Mesenteric fat pad (tissue), 1 donor: ENCODE measurements at regions not wholly inside any gene's neighbourhood (a gene's known extent, or its start where the extent isn't known, plus 50 kb on each side); places are given as distances from the start of the nearest gene placed in this dataset.
A peak's percentile ranks its signal among the peaks of the same experiment; 100 is the strongest.
"Not testable (repeated sequence)": the region's sequence is repeated elsewhere in the genome, so short reads cannot be mapped to it uniquely, and the experiment has no call there.

Experiments used
- DNase-seq: peaks from one replicate; pipeline ENCODE4 v3.0.0-alpha.2; 2020; ENCODE audit warnings: low spot score
- donor health status: DM: yes; HTN: yes; CAD: no.

DNA sequence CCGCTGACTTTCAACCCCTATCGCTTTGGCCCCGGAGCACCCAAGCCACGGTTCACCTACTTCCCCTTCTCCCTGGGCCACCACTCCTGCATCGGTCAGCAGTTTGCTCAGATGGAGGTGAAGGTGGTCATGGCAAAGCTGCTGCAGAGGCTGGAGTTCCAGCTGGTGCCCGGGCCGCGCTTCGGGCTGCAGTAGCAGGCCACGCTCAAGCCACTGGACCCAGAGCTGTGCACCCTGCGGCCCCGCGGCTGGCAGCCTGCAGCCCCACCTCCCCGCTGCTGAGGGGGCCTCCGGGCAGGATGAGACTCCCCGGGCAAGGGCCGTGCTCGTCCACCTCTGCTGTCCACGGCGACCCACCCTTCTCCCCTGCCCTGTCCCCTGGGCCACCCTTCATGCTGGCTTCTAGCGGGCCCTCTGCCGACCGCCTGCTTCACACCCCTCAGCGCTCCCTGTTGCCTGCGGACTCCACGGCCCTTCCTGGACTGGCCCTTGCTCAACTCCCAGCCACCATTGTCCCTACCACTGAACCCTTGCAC, 92.2 kb upstream of the TRABD2B start:
- no peak for DNase-seq

GRCh38 chr1:48084826-48085225, 87.6 kb upstream of the TRABD2B start:
- DNase-seq, result no peak

- no peak for DNase-seq
Observed at GRCh38 chr1:48082271-48082962, 85.2 kb upstream of the TRABD2B start.

- no peak for DNase-seq
Observed at GRCh38 chr1:48080331-48081255, 83.4 kb upstream of the TRABD2B start.

- no peak for DNase-seq
Observed at GRCh38 chr1:48079096-48079495, 81.9 kb upstream of the TRABD2B start.

DNA sequence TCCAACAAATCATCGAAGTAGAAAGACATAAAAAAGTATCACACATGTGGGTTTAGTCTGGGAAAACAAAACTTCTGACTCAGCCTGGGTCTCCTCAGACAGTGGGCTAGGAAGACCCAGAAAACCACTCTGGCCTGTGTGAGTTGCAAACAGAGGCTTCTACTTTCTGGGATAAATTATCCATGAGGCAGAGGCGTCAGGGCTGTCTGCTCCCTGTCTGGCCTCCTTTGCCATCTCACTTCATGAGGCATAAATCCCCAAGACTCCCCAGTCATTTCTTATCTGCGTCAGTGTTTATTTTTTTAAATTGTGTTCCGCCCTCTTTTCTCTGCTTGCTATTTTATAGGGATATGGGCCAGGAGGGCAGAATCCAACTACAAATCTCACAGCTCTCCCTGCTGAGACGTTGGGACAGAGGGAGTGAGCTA, 80.6 kb upstream of the TRABD2B start:
- DNase-seq, result no peak

- no peak for DNase-seq
Observed at GRCh38 chr1:48076017-48076416, 78.8 kb upstream of the TRABD2B start.

- DNase-seq, result no peak
Observed at GRCh38 chr1:48073798-48074530, 76.8 kb upstream of the TRABD2B start.

DNA sequence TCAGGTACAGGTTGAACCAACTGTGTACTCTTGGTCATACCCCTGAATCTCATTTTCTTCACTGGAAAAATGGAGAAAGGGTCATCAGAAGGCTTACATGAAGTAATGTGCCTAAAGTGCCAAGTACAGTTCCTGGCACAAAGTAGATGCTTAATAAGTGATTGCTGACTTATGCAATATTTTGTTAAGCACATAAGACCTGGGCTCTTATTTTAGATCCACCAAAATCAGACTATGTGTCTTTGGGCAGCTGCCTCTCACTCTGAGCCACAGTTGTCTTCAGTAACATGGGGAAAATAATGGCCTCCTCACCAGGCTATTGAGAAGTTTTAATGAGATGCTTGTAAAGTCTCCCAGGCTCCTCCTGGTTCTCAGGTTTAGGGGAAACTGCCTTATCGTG, 74.3 kb upstream of the TRABD2B start:
- no peak for DNase-seq

GRCh38 chr1:48070396-48070750, 73.2 kb upstream of the TRABD2B start:
- no peak for DNase-seq

GRCh38 chr1:48069662-48070395, 72.6 kb upstream of the TRABD2B start:
- DNase-seq, result no peak

DNA sequence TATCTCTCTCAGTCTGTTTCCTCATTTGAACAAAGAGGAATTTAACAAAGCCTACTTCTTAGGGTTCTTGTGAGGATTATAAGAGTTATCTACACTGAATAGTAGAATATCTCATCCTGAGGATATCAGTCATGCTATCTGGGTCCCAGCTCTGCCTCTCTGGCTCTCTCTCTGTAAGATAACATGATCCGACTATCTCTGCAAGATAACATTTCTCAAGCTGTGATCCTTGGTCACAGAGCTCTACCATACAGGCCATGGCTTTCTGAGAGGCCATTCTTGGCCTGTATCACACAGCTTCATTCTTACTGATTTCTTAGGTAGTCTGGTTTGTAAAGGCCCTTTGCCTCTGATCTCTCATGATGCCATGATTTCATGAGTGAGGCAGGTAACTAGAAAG, 71.0 kb upstream of the TRABD2B start:
- no peak for DNase-seq

- DNase-seq, result no peak
Observed at GRCh38 chr1:48066936-48067335, 69.8 kb upstream of the TRABD2B start.

DNA sequence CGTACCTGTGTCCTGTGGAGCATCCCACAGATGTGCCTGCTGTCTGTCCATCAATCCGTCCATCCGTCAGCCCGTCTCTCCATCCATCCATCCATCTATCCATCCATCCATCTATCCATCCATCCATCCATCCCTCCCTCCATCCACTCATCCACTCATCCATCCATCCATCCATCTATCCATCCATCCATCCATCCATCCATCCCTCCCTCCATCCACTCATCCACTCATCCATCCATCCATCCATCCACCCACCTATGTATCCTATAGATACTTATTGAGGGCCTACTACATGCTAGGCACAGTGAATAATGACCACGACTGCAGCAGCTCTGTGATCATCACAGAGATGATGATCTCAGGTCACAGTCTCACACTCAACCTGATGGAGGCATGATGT, 67.5 kb upstream of the TRABD2B start:
- DNase-seq, result not testable (repeated sequence)

DNA sequence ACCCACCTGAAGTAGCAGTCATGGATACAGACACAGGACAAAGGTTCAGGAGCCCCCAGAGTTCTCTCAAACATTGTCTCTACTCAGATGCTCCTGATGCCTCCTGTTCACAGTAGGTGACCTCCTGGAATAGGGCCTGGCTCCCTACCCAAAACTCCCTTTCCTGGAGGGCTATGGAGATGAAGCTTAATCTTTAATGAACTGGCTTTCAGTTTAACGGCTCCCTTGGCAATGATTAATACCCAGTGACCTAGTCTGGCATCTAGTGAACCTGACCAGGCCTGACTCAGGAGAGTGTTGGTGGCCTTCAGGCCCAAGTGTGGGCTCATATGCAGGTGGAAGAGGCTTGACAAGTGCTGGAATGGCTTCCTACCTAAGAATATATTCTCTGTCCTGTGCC, 65.2 kb upstream of the TRABD2B start:
- peak; percentile 30 for DNase-seq

- DNase-seq, result no peak
Observed at GRCh38 chr1:48061162-48062136, 64.3 kb upstream of the TRABD2B start.

GRCh38 chr1:48059289-48059688, 62.1 kb upstream of the TRABD2B start:
- DNase-seq, result no peak

- DNase-seq, result no peak
Observed at GRCh38 chr1:48058135-48059025, 61.2 kb upstream of the TRABD2B start.

DNA sequence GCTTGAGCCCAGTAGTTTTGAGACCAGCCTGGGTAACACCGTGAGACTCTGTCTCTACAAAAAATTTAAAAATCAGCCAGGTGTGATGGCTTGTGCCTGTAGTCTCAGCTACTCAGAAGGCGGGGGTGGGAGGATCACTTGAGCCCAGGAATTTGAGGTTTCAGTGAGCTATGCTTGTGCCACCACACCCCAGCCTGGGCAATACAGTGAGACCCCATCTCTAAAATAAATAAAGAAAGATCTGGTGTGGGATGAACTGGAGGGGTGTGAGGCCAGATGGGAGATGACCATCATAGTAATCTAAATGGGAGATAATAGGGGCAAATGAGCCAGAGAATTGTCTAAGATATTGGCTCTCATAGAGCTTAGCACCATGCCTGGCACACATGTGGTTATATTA, 60.1 kb upstream of the TRABD2B start:
- no peak for DNase-seq
